WTC11 (cell line): ENCODE measurements at regions not wholly inside any gene's neighbourhood (a gene's known extent, or its start where the extent isn't known, plus 50 kb on each side); places are given as distances from the start of the nearest gene placed in this dataset.
"Not testable (repeated sequence)": the region's sequence is repeated elsewhere in the genome, so short reads cannot be mapped to it uniquely, and the experiment has no call there.

Experiments
- ATF1 ChIP-seq: sonication (generic); formaldehyde crosslinking; IDR thresholded peaks from 2 replicates; pipeline ENCODE4 v1.8.1; 2023; ENCODE audit warnings: mild to moderate bottlenecking, moderate library complexity, missing genetic modification reagents
- ATF2 ChIP-seq: sonication (generic); formaldehyde crosslinking; IDR thresholded peaks from 2 replicates; pipeline ENCODE4 v1.8.1; 2022; ENCODE audit warnings: low read depth, missing genetic modification reagents, borderline replicate concordance
- ATF6 ChIP-seq: sonication (generic); formaldehyde crosslinking; IDR thresholded peaks from 2 replicates; pipeline ENCODE4 v1.8.1; 2023; ENCODE audit warnings: mild to moderate bottlenecking, missing genetic modification reagents
- CBFB ChIP-seq: sonication (generic); formaldehyde crosslinking; IDR thresholded peaks from 2 replicates; pipeline ENCODE4 v1.8.1; 2022; ENCODE audit warnings: mild to moderate bottlenecking, low read depth, missing genetic modification reagents
- CDX4 ChIP-seq: fragments of 250-450 bp; sonication (Bioruptor Pico); IDR thresholded peaks from 2 replicates; pipeline ENCODE4 v1.9.0; 2021; ENCODE audit warnings: moderate library complexity, mild to moderate bottlenecking, inconsistent platforms, borderline replicate concordance
- CTCF ChIP-seq: fragments of 200-600 bp; IDR thresholded peaks from 2 replicates; pipeline ENCODE4 v1.8.0; 2022; ENCODE audit warnings: antibody characterized with exemption
- E2F1 ChIP-seq: sonication (generic); formaldehyde crosslinking; IDR thresholded peaks from 2 replicates; pipeline ENCODE4 v1.8.0; 2022; ENCODE audit warnings: mild to moderate bottlenecking, missing genetic modification reagents
- IRF1 ChIP-seq: sonication (generic); formaldehyde crosslinking; IDR thresholded peaks from 2 replicates; pipeline ENCODE4 v1.8.0; 2023; ENCODE audit warnings: missing genetic modification reagents
- JUN ChIP-seq: sonication (generic); formaldehyde crosslinking; IDR thresholded peaks from 2 replicates; pipeline ENCODE4 v1.8.0; 2023; ENCODE audit warnings: mild to moderate bottlenecking, missing genetic modification reagents
- SMAD3 ChIP-seq: sonication (generic); formaldehyde crosslinking; IDR thresholded peaks from 2 replicates; pipeline ENCODE4 v1.8.0; 2022; ENCODE audit warnings: missing genetic modification reagents, mild to moderate bottlenecking, borderline replicate concordance
- SOX15 ChIP-seq: fragments of 250-450 bp; sonication (Bioruptor Pico); IDR thresholded peaks from 2 replicates; pipeline ENCODE4 v1.9.0; 2021; ENCODE audit warnings: mild to moderate bottlenecking
- SP1 ChIP-seq: sonication (generic); formaldehyde crosslinking; conservative IDR thresholded peaks from 2 replicates; pipeline ENCODE4 v1.8.1; 2022; ENCODE audit warnings: missing genetic modification reagents
- TEAD4 ChIP-seq: sonication (generic); formaldehyde crosslinking; IDR thresholded peaks from 2 replicates; pipeline ENCODE4 v1.8.0; 2022; ENCODE audit warnings: mild to moderate bottlenecking, missing genetic modification reagents
- USF1 ChIP-seq: sonication (generic); formaldehyde crosslinking; IDR thresholded peaks from 2 replicates; pipeline ENCODE4 v1.8.0; 2022; ENCODE audit warnings: mild to moderate bottlenecking, missing genetic modification reagents

GRCh38 chrX:44657718-44658246 lies 115.1 kb upstream of the FUNDC1 start:
- TF ChIP-seq IRF1 (CRISPR knock-in tag); JUN; ATF2; SOX15; ATF1 (CRISPR knock-in tag); CTCF; CDX4 (CRISPR knock-in tag); TEAD4; E2F1 (CRISPR knock-in tag); CBFB (CRISPR knock-in tag); USF1 (CRISPR knock-in tag); SP1 (CRISPR knock-in tag); SMAD3 (CRISPR knock-in tag); ATF6 (CRISPR knock-in tag): not testable (repeated sequence)
